BLaER1 treated with 17β-estradiol and CSF1 and Interleukin-3, amounts not matched to agents 10 nM and 100 nM (cell line): ENCODE measurements at regions not wholly inside any gene's neighbourhood (a gene's known extent, or its start where the extent isn't known, plus 50 kb on each side); places are given as distances from the start of the nearest gene placed in this dataset.
A peak's percentile ranks its signal among the peaks of the same experiment; 100 is the strongest.
"Not testable (repeated sequence)": the region's sequence is repeated elsewhere in the genome, so short reads cannot be mapped to it uniquely, and the experiment has no call there.

Experiments
- H3K27ac ChIP-seq, 11 experiments: shearing (Covaris generic); formaldehyde crosslinking; 2 replicates each; pipeline ENCODE4 v1.8.1; 2022
- H3K27me3 ChIP-seq, 11 experiments: shearing (Covaris generic); formaldehyde crosslinking; 2 replicates each; pipeline ENCODE4 v1.8.1; 2022
- H3K36me3 ChIP-seq, 11 experiments: shearing (Covaris generic); formaldehyde crosslinking; 2 replicates each; pipeline ENCODE4 v1.8.1; 2022
- H3K4me1 ChIP-seq, 10 experiments: shearing (Covaris generic); formaldehyde crosslinking; 2 replicates each; pipeline ENCODE4 v1.8.1; 2022
- H3K4me2 ChIP-seq, 11 experiments: shearing (Covaris generic); formaldehyde crosslinking; 2 replicates each; pipeline ENCODE4 v1.8.1; 2022
- H3K4me3 ChIP-seq, 10 experiments: shearing (Covaris generic); formaldehyde crosslinking; 2 replicates each; pipeline ENCODE4 v1.8.1; 2022
- H3K9ac ChIP-seq, 11 experiments: shearing (Covaris generic); formaldehyde crosslinking; 2 replicates each; pipeline ENCODE4 v1.8.1; 2022
- H3K9me3 ChIP-seq, 11 experiments: shearing (Covaris generic); formaldehyde crosslinking; replicated peaks in 1 of 11; 2 replicates each; pipeline ENCODE4 v1.8.1; 2022
- H4K20me1 ChIP-seq, 11 experiments: shearing (Covaris generic); formaldehyde crosslinking; 2 replicates each; pipeline ENCODE4 v1.8.1; 2022
- Cebpa-rat ChIP-seq, 11 experiments: shearing (Covaris generic); IDR thresholded peaks; 2 replicates each; pipeline ENCODE4 v1.8.1; 2022

DNA sequence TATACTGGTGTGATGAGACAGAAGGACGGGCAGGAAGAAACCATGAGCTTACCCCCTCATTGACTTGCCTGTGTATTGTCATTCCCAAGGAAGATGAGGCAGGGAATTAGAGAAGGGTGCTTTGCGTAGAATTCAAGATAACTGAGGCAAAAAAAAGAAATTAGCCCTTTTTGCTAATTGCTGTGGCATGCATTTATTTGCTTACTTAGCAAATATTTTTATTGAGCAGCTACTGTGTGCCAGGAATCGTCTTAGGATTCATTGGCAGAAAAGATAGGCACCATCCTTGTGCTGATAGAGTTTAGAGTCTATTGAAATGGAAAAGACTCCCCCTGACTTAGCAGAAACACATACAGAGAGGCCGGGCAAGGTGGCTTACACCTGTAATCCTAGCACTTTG lies 541.9 kb downstream of the TMEM114 start:
- Histone ChIP-seq H3K9me3 (no peaks in the 10 kb centered on the region; a peak in 1 of 22 replicates), H3K27me3 (no peaks in the 10 kb centered on the region), H3K4me2 (no peak overlapping the region), H3K27ac (no peak overlapping the region), H3K4me1 (no peaks in the 10 kb centered on the region), H3K4me3 (no peak overlapping the region), H3K36me3 (no peaks in the 10 kb centered on the region), H3K9ac (no peak overlapping the region), H4K20me1 (no peaks in the 10 kb centered on the region)
- no peak for TF ChIP-seq Cebpa-rat (IDR thresholded peaks at IDR 0.05)

DNA sequence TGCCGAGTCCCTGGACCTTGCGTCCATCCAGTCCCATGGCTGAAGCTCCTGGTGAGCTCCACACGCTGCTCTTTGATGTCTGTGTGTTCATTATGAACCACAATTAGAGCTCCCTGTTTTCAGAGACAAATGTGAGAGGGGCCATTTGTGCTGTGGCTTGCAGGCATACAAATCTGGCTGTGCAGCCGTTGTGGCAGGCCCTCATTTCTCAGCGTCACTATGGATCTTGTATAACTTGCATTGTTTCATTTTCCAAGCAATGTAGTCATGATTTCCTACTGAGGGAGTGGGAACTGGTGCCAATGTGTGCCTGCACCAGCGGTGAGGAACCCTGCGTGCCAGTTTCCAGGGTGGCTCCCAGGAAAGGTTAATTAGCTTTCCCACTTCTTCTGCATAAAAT lies 542.6 kb downstream of the TMEM114 start:
- Histone ChIP-seq H3K9ac (no peak overlapping the region), H3K27ac (no peak overlapping the region), H3K4me2 (no peak overlapping the region), H3K4me3 (no peak overlapping the region), H3K27me3 (no peaks in the 10 kb centered on the region), H3K36me3 (no peaks in the 10 kb centered on the region), H4K20me1 (no peaks in the 10 kb centered on the region), H3K9me3 (no peaks in the 10 kb centered on the region; a peak in 1 of 22 replicates), H3K4me1 (no peaks in the 10 kb centered on the region)
- no peak for TF ChIP-seq Cebpa-rat (IDR thresholded peaks at IDR 0.05)

DNA sequence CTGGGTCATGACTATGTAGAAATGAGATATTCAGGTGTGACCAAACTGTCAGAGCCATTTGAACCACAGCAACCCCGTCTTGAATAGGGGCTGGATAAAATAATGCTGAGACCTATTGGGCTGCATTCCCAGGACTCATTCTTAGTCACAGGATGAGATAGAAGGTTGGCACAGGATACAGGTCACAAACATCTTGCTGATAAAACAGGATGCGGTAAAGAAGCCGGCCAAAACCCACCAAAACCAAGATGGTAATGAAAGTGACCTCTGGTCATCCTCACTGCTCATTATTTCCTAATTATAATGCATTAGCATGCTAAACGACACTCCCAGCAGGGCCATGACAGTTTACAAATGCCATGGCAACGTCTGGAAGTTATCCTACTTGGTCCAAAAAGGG lies 545.5 kb downstream of the TMEM114 start:
- TF ChIP-seq Cebpa-rat (IDR thresholded peaks at IDR 0.05), result no peak
- no peaks in the 10 kb centered on the region for H3K36me3 ChIP-seq
- H3K4me3 ChIP-seq, result no peak overlapping the region
- no peaks in the 10 kb centered on the region for H3K9me3 ChIP-seq
- H3K27ac ChIP-seq, result no peak overlapping the region
- H4K20me1 ChIP-seq, result no peaks in the 10 kb centered on the region
- H3K9ac ChIP-seq, result no peak overlapping the region
- no peaks in the 10 kb centered on the region for H3K27me3 ChIP-seq
- no peaks in the 10 kb centered on the region for H3K4me1 ChIP-seq
- H3K4me2 ChIP-seq, result no peak overlapping the region

DNA sequence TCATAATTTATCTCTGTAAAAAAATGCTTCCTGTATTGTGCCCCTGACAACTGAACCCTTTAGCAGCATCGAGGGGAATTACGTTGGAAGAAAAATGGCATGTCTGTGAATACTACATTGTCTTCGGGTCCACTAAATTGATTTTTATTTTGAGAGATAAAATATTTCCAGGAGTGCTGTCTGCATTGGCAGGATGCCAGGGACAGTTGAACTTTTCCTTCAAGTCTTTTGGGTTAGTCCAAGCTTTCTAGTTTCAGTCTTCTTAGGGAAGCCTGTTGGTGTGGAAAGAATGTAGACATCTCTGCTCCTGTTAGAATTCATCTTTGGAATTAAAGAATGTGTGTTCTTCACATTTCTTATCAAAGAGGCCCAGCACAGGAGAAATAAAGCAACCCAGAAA lies 557.9 kb downstream of the TMEM114 start:
- Histone ChIP-seq H3K4me1 (peaks cover 0 to 6% (median 0%) of the 10 kb centered on the region in 10 experiments; a peak in 1 of 20 replicates), H3K9me3 (0 out of 22 replicates have a peak, but pooled peaks cover 0 to 4% (median 0%) of the 10 kb centered on the region in 11 experiments), H3K27ac (no peak overlapping the region), H4K20me1 (no peaks in the 10 kb centered on the region), H3K4me3 (no peak overlapping the region), H3K27me3 (no peaks in the 10 kb centered on the region), H3K9ac (no peak overlapping the region), H3K36me3 (no peaks in the 10 kb centered on the region), H3K4me2 (no peak overlapping the region)
- no peak for TF ChIP-seq Cebpa-rat (IDR thresholded peaks at IDR 0.05)

DNA sequence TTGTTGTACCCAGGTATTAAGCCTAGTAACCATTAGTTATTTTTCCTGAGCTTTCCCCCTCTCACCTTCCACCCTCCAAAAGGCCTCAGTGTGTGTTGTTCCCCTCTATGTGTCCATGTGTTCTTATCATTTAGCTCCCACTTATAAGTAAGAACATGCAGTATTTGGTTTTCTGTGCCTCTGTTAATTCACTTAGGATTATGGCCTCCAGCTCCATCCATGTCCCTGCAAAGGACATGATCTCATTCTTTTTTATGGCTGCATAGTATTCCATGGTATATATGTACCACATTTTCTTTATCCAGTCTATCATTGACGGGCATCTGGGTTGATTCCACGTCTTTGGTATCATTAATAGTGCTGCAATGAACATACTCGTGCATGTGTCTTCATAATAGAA lies 560.3 kb downstream of the TMEM114 start:
- not testable (repeated sequence) for H3K4me1 ChIP-seq, H3K4me3 ChIP-seq, H3K27ac ChIP-seq, H3K27me3 ChIP-seq, H4K20me1 ChIP-seq, H3K36me3 ChIP-seq, H3K9me3 ChIP-seq, H3K4me2 ChIP-seq, H3K9ac ChIP-seq

DNA sequence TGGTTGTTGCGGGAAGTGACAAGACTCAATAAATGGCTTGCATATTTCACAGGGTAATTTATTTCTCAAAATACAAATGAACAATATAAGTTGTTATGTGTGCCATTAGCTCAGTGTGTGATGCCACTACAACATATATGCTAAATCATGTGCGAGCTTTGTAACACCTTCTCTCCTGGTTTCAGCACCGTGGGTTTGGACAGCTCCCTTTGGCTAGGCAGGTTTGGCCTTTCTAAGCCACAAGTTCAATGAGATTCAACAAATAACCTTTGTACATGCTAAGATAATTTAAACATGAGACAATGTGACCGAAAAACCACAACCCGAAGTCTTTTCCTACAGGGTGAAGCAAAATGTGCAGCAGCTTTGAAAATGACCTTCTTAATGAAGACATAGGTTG lies 563.9 kb downstream of the TMEM114 start:
- Histone ChIP-seq H3K9ac (no peak overlapping the region), H3K36me3 (no peaks in the 10 kb centered on the region), H3K4me1 (peaks cover 0 to 6% (median 0%) of the 10 kb centered on the region in 10 experiments; a peak in 1 of 20 replicates), H3K4me3 (no peak overlapping the region), H3K9me3 (0 out of 22 replicates have a peak, but pooled peaks cover 0 to 4% (median 0%) of the 10 kb centered on the region in 11 experiments), H3K27ac (no peak overlapping the region), H4K20me1 (no peaks in the 10 kb centered on the region), H3K27me3 (no peaks in the 10 kb centered on the region), H3K4me2 (no peak overlapping the region)
- TF ChIP-seq Cebpa-rat (IDR thresholded peaks at IDR 0.05), result no peak

DNA sequence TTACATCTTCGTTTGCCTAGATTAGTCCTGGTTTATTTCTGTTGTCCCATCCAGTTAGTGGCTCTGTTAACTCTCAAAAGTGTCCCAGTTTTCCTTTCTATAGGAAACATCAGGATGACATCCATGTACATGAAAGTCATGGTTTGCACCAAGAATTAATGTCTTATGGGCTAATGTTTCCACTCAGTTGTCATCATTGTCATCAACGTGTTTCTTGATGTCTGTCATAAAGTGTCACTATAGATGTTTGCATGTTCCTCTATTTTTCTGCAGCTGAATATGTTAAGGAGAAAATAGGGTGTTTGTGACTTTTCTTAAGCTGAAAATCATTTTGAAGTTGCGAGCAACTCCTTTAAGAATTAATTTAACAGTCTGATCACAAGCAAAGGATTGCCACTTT lies 567.0 kb downstream of the TMEM114 start:
- no peak for TF ChIP-seq Cebpa-rat (IDR thresholded peaks at IDR 0.05)
- Histone ChIP-seq H3K9ac (no peak overlapping the region), H3K4me3 (no peak overlapping the region), H3K9me3 (peaks cover 0 to 1% (median 0%) of the 10 kb centered on the region in 11 experiments; a peak in 3 of 22 replicates), H3K4me2 (no peak overlapping the region), H3K4me1 (no peaks in the 10 kb centered on the region), H3K36me3 (no peaks in the 10 kb centered on the region), H3K27ac (no peak overlapping the region), H3K27me3 (no peaks in the 10 kb centered on the region), H4K20me1 (no peaks in the 10 kb centered on the region)

DNA sequence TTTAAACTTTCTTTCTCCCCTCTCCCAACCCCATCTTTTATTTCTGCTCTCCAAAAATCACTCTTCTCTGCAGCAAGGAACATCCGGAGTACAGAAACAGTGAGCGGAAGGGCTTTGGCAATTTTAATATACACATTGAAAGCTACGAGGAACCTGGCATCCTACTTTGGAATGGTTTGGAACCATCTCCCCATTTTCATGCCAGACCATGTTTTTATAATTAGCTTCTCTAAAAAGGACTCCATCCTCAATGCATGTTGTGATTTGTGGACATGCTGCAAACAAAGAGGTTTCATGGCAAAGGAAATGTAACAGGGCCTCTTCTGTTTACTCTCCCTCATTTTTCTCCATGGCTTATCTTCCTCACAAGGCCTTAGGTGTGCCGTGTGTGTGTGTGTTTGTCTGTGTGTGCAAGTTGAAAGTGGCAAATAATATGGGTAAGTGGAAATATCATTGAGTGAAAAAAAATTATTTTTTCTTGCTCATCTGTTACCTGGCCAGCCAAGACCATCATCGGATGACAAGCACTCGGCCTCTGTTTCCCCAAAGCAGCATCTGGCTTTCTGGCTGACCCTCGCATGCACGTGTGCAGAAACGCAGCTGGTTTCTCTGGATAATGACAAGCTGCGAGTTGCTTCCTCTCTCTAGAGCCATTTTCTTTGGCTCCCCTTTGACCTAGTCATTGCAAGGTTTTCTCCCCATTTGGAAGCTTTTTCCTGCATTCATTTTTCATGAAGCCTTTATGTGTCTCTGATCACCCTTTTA lies 585.0 kb downstream of the TMEM114 start:
- Histone ChIP-seq H3K27ac (no peak overlapping the region), H4K20me1 (no peaks in the 10 kb centered on the region), H3K9ac (no peak overlapping the region), H3K27me3 (no peaks in the 10 kb centered on the region), H3K9me3 (0 out of 22 replicates have a peak, but pooled peaks cover 0 to 6% (median 0%) of the 10 kb centered on the region in 11 experiments), H3K36me3 (no peaks in the 10 kb centered on the region), H3K4me3 (no peak overlapping the region), H3K4me1 (peaks cover 0 to 12% (median 0%) of the 10 kb centered on the region in 10 experiments; a peak in 5 of 20 replicates), H3K4me2 (no peak overlapping the region)
- TF ChIP-seq Cebpa-rat (IDR thresholded peaks at IDR 0.05), result no peak

DNA sequence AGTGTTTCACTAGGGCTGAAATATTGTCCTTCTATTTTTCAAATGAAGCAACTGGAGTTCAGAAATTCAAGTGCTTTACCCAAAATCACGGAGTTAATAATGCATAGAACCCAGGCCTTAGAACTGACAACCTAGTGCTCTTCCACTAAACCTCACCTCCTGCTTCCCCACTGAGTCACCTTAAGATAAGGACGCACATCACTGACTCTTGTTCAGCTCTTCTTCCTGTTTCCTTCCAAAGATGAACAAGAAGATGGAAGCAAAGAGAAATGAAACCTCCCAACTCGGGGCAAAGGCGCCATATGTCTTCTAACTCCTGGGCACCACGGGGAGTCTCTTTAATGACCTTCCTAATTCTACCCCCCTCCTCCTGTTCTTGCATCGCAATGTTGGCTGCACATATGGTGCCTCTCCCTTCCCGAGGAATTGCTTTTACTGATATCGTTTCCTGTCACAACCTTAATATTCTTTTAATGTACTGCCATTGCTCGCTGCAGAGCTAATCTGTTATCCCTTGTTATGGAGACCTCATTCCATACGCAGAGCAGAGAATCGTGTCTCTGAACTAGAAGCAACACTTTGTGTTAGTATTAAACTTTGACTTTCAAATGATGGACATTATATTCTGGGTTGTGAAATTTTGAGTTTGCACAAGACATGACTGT lies 591.4 kb downstream of the TMEM114 start:
- H3K27me3 ChIP-seq, result no peaks in the 10 kb centered on the region
- H3K9ac ChIP-seq, result no peak overlapping the region
- 0 out of 22 replicates have a peak, but pooled peaks cover 0 to 9% (median 0%) of the 10 kb centered on the region in 11 experiments for H3K9me3 ChIP-seq
- peak overlapping the region in 2 of 11 experiments; percentile 7 to 30; a peak in 1 of 22 replicates for H3K4me2 ChIP-seq
- H4K20me1 ChIP-seq, result no peaks in the 10 kb centered on the region
- H3K4me3 ChIP-seq, result no peak overlapping the region
- no peak for TF ChIP-seq Cebpa-rat (IDR thresholded peaks at IDR 0.05)
- no peaks in the 10 kb centered on the region for H3K36me3 ChIP-seq
- no peak overlapping the region for H3K27ac ChIP-seq
- H3K4me1 ChIP-seq, result peaks cover 0 to 15% (median 2%) of the 10 kb centered on the region in 10 experiments; a peak in 7 of 20 replicates
